Choroid plexus epithelial cell (primary cell): ENCODE measurements at regions not wholly inside any gene's neighbourhood (a gene's known extent, or its start where the extent isn't known, plus 50 kb on each side); places are given as distances from the start of the nearest gene placed in this dataset.

Experiments used
- DNase-seq: peaks from one replicate; pipeline ENCODE4 v3.0.0-alpha.2; 2010; ENCODE audit warnings: low read depth
- H3K4me3 ChIP-seq: 2 replicates; pipeline ENCODE4 v1.5.1; 2011; ENCODE audit warnings: low read depth, mild to moderate bottlenecking, control low read depth, low read length, moderate library complexity
- TF ChIP-seq, protein P1 (sequence below): conservative IDR thresholded peaks from 2 replicates; pipeline ENCODE4 v1.5.1; 2011; ENCODE audit warnings: low read depth, mild to moderate bottlenecking, control low read depth, inconsistent platforms, low read length, moderate library complexity

GRCh38 chr20:57967364-57967763 is 257.5 kb upstream of the PMEPA1 start:
- no peak for DNase-seq
- TF ChIP-seq, protein P1, sequence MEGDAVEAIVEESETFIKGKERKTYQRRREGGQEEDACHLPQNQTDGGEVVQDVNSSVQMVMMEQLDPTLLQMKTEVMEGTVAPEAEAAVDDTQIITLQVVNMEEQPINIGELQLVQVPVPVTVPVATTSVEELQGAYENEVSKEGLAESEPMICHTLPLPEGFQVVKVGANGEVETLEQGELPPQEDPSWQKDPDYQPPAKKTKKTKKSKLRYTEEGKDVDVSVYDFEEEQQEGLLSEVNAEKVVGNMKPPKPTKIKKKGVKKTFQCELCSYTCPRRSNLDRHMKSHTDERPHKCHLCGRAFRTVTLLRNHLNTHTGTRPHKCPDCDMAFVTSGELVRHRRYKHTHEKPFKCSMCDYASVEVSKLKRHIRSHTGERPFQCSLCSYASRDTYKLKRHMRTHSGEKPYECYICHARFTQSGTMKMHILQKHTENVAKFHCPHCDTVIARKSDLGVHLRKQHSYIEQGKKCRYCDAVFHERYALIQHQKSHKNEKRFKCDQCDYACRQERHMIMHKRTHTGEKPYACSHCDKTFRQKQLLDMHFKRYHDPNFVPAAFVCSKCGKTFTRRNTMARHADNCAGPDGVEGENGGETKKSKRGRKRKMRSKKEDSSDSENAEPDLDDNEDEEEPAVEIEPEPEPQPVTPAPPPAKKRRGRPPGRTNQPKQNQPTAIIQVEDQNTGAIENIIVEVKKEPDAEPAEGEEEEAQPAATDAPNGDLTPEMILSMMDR = no peak
- H3K4me3 ChIP-seq = no peak overlapping the region

GRCh38 chr20:57966620-57967019 is 256.8 kb upstream of the PMEPA1 start:
- TF ChIP-seq, protein P1 = no peak
- H3K4me3 ChIP-seq = no peak overlapping the region
- no peak for DNase-seq

DNA sequence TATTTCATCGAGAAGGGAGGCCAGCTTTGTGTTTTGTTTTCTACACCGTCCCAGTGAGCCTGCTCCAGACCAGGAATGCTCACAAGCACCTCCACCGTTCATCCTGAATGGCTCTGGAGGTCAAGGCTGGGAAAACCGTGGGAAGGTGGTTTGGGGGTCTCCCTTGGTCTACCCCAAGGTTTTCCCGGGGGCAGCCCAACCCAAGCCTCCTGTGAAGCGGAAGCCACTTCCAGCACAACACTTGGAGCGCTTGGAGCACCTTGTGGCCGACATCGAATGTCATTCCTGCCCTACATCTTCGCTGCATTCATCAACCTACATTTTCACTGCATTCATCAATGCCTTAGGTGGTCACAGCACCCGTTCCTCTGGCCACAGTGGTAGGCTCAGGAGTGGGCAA is 255.6 kb upstream of the PMEPA1 start:
- TF ChIP-seq, protein P1 = no peak
- no peak overlapping the region for H3K4me3 ChIP-seq
- DNase-seq = no peak

GRCh38 chr20:57964011-57964862 is 254.4 kb upstream of the PMEPA1 start:
- TF ChIP-seq, protein P1 = no peak
- no peak overlapping the region for H3K4me3 ChIP-seq
- no peak for DNase-seq

- DNase-seq = no peak
- TF ChIP-seq, protein P1 = no peak
- H3K4me3 ChIP-seq = no peak overlapping the region
Observed at GRCh38 chr20:57960803-57961575, 251.2 kb upstream of the PMEPA1 start.

DNA sequence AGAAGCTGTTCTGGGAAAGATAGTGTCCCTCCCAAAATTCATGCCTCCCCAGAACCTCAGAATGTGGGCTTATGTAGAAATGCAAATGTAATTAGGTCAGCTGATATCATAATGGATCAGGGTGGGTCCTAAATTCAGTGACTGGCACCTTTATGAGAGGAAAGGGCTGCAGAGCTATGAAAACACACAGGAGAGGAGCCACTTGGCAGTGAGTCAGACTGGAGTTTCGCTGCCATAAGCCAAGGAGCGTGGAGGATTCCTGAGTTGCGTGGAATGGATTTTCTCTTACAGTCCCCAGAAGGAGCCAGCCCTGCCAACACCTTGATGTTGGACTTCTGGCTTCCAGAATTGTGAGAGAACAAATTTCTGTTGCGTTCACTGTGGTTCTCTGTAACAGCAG is 249.8 kb upstream of the PMEPA1 start:
- no peak for DNase-seq
- TF ChIP-seq, protein P1 = no peak
- no peak overlapping the region for H3K4me3 ChIP-seq

DNA sequence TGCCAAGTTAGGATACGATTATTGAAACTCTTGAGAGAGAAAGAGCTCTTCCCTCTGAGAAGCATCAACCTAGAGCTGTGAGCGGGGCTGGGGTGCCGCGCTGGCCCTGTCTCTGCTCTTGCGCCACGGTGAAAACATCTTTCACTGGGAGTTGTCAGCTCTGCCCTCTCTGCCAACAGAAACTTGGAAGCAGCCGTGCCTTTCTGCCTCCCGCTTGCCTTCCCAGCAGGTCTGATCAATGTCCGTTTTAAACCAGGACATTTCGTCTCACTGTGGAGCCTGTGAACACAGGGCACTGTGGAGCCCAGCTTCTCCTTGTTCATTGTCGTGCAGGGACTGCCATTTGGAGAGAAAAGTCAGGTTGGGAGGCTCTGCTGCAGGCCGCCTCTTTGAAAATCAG is 249.2 kb upstream of the PMEPA1 start:
- TF ChIP-seq, protein P1 = no peak
- H3K4me3 ChIP-seq = no peak overlapping the region
- no peak for DNase-seq
